Hematopoietic multipotent progenitor cell (in vitro differentiated cells): ENCODE measurements at regions not wholly inside any gene's neighbourhood (a gene's known extent, or its start where the extent isn't known, plus 50 kb on each side); places are given as distances from the start of the nearest gene placed in this dataset.
A peak's percentile ranks its signal among the peaks of the same experiment; 100 is the strongest.
"Not testable (repeated sequence)": the region's sequence is repeated elsewhere in the genome, so short reads cannot be mapped to it uniquely, and the experiment has no call there.

ENCODE experiments used
- DNase-seq, 3 donors: peaks; one replicate each; pipeline ENCODE4 v3.0.0-alpha.2; 2011 to 2015; ENCODE audit warnings: low read depth in 2 of 3, low spot score in 2 of 3

DNA sequence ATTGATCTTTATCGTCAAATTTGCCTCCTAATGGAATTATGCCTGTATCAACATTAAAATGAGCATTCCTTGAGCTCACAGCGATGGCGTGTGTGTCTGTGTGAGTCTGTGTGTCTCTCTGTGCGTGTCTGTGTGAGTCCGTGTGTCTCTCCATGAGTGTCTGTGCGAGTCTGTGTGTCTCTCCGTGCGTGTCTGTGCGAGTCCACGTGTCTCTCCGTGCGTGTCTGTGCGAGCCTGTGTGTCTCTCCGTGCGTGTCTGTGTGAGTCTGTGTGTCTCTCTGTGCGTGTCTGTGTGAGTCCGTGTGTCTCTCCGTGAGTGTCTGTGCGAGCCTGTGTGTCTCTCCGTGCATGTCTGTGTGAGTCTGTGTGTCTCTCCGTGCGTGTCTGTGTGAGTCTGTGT, 326.5 kb upstream of the B3GAT1 start:
- DNase-seq = no peak

DNA sequence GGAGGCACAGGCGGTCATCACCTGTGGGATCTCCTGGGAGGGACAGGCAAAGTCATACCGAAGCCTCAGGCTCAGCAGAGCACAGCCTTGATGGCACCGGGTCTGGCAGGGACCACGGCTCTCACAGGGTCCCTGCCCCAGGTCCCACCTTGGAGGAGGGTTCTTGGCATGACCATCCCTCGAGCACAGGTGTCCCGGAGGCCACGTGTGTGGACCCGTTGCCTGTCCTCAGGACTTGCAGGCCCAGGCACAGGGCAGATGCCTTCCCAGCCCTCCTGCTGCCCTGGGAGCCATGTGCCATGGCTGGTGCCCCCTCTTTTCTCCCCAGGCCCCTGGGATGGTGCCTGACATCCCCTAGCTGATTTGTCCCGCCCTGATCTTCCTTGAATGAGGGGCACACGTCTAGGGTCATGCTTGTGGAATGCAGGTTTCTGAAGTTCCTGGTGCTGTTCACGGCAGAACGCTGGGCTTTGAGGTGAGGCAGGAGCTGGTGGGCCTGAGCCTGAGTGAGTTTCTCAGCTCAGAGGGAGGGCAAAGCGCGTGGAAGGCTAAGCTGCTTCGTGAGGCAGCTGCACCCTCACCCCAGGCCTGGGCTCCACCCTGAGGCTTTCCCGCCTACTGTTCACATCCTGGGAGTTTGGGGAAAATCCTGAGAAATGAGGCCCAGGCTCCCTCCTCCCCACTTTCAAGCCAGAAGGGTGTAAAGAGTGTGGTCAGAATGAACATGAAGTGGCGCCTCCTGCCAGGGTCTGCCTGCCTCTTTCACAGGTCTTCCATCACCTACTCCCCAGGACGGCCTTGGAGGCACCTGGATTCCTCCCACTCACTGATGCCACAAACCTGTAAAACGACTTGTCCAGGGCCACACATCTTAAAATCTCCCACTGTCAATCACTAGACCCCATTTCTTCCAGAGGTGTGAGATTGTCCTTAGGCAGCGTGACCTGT, 325.8 kb upstream of the B3GAT1 start:
- no peak for DNase-seq

DNA sequence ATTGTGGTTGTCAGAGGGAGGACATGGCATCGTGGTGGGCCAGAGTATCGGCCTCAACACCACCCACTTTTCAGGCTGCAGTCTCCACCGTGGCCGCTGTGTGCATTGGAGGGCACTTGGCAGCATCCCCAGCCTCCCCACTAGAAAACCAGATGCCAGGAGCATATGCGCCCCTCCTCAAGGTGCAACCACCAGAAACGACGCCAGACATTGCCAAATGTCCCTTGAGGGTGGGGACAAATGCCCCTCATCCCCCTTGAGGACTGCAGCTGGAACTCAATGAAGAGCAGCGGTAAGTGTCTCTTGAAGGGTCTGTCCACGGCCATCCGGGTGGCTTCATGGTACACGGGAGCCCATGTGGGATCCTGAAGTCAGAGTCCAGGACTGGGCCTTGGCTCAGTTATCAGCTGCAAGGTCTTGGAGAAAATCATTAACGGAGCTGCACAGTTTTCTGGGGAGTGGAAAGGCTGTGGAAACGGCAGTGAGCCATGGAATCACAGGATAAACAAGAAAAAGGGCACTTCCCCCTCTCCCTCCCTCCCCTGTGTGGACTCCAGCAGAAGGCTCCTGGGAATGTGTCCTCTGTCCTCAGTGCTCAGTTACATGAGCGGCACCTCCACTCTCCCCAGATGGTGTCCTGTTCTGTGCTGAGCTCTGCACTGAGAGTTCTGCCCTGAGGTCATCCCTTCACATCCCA, 324.4 kb upstream of the B3GAT1 start:
- no peak for DNase-seq

DNA sequence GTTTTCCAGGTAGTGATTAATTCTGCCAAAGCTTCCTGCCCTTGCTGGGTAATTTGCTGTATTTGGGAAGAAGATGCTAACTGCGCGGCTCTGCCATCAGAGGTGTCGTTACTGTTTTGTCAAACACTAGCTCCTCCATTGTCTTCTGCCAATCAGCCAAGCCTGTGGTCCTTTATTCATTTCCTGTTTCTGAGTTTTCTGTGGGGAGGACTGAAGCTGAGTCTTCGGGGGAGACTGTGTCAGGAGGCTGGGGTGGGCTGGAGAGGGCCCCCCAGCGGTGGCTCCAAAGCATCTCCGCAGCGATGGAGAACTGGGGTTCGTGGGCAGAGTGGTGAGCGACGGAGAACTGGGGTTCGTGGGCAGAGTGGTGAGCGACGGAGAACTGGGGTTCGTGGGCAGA, 322.9 kb upstream of the B3GAT1 start:
- no peak for DNase-seq

DNA sequence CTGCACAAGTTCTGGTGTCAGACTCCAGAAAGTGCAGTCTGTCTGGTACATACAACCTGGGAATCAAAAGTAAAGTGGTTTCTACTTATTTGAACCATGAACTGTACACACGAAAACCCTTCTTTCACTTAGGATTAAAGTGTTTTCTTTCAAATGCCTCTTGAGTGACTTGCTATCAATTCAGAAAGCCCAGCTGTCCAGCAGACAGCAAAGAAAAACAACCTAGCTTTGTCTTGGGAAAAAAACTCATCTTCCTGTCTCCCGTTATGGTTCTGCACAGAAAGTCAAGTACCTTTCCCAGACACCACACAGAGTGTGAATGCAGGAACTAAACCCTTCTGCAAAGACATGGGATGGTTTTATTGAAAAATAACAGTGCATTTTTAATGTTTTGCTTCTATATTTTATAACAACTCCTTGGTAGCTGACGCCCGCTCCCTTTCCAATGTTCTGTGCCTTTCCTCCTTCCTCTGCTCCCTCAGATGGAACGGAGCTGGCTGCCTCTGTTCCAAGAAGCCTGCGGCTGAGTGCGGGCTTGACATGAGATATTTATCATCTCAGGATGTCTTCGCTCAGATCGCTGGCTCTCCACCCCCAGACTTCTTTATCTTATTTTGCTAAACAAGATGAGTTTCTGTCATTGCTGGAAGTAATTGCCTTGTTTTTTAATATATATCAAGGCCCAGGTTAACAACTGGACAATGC, 322.3 kb upstream of the B3GAT1 start:
- DNase-seq = no peak

DNA sequence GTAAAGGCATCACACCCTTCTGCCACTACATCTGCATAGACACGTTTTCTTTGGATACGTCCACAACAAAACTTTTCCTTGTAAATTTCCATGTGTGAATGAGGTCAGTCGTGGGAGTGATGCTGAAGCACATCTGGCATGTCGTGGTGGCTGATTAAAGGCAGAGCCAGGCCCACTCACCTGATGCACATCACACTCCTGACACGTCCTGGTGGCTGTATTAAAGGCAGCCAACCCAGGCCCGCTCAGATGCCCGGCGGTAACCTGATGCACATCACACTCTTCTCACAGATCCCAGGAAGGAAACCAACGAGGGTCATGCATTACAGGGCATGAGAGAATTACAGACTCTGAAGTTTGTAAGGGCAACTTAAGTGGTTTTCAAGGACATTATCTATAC, 321.6 kb upstream of the B3GAT1 start:
- no peak for DNase-seq

DNA sequence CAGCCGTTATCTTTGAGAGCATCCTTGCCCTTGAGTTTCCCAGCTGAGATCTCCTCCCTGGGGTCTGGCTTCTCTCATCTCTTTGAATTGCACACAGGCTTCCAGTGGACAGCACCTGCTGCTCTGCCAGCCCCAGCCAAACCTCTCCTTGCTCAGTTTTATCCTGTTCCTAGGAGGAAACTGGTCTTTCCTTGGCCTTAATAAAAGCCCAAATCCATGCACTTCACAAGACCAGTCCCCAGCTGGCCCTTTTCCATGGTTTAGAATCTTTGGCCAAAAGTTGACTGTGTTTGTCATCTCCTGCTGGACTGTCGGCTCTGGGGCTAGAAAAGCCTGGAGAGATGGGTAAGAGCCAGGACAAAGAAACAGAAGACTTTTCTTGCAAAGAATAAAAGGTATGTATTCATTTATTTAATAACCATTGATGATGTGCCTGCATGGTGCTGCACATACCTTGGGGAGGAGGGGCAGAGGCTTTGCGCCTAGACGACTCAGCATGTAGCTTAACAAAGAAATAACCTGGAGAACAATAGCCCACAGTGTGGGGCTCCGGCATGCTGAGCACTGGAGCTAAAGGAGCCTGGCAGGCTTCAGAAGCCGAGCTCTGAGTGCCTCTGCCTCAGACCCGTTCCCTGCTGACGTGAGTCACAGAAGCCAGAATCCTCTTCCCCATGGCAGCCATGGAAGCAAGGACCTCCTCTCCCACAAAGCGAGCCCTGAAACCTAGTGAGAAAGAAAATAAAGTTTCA, 319.3 kb upstream of the B3GAT1 start:
- DNase-seq = no peak

DNA sequence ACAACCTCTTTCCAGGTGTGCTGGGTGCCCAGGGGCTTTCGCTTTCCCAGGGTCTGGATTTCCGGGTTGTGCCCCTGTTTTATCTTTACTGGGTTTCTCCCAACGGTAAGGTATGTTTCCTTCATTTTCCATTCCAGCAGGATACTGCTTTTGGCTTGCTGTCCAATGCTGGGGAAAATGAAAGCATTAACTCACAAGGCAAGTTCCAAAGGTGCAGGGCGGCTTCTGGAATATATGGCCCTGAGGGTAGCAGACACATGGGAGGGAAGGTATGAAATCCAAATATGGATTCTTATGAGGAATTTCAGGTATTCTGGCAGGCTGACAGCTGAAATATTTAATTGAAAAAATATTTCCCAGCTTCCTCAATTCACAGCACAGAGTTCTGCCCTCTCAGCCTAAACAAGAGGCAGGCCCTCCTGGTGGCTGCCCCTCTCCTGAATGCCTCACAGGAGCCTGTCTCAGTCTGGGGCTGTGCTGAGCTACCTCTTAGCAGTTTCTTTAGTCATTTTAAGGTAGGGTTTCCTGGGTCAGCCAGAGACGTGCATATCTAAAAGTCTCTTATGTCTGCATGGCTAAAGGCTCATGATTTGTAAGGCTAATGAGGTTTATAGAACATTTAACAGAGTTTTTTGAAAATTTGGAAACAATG, 318.6 kb upstream of the B3GAT1 start:
- no peak for DNase-seq

DNA sequence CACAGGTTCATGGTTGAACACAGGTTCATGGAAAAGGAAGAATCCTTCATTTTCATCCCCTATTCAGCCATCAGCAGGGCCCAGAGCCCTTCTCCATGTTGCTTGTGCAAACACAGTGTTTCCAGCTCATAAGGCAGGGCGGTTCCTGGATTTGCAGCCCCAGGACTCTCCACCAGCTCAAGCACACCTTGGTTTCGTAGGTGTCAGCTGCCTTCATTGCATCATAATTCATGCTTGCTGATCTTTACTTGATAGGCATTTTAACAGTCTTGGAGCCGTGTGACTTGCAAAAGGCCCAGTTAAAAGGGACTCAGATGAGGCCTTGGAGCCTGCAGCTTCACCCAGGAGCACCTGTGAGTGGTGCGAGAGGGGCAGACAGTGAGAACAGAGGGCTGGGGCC, 318.1 kb upstream of the B3GAT1 start:
- DNase-seq = no peak

DNA sequence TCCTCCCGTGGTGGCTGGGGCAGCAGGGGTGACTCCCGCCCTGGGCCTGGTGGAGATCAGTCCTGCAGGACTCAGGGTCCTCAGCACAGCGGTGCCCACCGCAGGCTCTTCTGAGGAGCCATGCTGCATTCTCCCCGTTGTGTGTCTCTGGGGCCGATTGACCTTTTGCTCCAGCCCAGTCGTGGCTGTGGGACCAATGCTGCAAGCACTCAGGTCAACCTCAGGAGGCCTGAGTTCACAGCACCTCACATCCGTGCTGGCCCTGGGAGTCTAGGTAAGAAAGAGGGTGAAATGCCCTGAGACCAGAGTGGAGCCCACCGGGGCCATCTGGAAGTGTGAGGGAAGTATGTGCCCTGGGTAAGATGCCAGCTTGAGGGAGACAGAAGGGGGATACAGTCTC, 316.1 kb upstream of the B3GAT1 start:
- DNase-seq = no peak

DNA sequence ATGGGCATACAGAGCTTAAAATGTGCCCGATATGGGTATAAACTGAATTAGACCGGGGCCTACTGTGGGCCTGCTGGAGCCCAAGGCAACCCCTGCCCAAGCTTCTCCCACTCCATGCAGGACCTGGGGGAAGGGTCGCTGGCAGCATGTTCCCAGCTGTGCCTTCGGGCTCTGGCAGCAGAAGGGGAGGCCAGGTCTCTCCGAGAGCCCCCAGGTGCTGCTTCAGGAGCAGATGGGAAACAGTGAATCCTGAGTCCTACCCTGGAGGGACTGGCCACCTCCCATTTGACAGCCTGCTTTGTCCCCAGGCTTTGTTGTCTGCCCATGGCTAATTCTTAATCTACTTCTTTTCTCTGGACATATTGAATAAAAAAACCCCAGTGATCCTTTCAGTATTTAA, 315.6 kb upstream of the B3GAT1 start:
- DNase-seq = no peak

DNA sequence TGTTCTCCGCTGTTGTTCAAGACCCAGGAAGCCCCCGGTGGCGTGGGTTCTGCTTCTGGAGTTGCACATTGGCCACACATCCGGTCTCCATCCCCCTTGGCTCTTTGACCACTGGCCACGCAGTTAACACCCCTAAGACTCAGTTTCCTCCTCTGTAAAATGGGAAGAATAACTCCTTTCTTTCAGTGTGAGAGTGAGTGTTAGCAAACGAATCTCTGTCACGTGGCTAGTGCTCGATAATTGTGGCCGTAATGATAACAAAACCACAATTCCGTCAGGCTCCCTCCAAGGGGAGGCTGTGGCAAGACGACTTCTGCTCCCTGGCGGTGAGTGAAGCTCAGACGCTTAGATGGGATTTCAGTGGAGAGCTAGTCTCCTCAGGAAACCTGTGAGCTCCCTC, 315.2 kb upstream of the B3GAT1 start:
- DNase-seq = peak in 2 of 3 donors; percentile 39 to 58

DNA sequence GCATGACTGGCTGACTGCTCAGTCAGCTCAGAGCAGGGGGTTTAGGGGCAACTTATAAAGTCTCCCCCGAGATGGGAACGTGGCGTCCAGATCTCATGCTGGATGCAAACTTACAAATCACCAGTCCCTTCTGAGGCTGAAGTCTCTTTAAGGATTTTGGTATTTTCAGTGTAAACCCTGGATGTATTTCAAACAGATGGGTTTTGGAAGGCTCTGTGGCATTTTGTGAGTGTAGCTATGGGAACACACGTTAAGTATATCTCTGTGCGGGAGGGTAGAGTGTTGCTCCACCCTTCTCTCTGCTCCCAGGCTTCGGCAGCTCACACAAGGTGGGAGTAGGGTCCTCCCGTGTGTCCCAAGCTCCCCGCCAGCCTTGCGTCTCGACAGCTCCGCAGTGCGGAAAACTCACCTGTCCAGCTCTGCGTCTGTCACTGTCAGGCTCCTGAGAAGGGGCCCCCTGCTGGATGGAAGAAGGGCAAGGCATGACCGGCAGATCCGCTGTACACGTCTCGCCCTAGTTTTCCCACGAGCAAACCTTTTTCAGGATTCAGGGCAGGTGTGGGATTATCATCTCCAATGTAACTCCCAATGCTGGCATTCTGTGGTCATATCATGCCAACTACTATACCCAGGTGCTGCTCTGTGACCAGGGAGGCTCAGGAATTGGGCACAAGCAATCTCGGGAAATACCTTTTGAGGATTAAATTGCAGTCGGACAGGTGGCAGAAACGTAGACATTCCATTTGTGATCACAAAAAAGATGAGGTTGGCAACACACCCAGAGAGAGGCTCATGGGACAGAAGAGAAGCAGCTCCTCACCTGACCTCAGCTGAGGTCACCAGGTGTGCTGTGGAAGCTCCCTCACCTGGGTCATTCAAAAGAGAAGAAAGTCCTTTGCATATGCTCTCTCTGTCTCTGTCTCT, 313.9 kb upstream of the B3GAT1 start:
- no peak for DNase-seq

DNA sequence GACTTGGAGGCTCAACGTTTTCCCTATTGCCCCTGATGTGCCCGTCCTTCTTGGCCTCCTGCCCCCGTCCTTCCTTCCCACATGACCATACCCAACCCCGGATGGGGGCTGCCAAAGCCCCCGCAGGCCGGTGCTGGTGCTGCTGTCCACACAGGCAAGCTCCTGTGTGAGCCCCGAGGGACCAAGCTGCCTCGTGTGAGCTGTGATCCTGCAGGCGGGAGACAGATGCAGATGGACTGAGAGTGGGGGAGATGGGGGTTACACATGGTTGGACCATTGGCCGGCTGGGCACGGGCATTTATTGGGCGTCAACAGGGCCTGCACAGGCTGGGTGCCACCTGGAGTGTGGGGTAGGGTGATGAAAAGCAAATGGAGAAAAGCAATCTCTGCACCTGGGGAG, 313.2 kb upstream of the B3GAT1 start:
- DNase-seq = no peak

DNA sequence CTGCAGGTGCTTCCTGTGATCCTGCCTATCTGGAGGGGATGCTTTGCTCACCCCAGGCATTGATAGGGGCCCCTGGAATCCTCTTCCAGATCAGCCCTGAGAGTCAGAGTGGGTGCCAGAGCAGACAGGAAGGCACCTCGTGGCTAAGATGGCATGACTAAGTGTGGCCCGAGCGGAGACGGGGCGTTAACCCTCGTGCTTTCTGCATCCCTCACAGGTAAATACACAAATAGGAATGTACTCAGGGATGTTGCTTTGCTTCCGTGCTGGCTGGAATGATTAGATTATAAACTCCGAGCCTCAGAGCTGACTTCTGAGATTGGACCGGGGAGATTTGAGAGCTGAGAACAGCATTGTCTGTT, 312.7 kb upstream of the B3GAT1 start:
- peak in 2 of 3 donors; percentile 13 to 27 for DNase-seq

DNA sequence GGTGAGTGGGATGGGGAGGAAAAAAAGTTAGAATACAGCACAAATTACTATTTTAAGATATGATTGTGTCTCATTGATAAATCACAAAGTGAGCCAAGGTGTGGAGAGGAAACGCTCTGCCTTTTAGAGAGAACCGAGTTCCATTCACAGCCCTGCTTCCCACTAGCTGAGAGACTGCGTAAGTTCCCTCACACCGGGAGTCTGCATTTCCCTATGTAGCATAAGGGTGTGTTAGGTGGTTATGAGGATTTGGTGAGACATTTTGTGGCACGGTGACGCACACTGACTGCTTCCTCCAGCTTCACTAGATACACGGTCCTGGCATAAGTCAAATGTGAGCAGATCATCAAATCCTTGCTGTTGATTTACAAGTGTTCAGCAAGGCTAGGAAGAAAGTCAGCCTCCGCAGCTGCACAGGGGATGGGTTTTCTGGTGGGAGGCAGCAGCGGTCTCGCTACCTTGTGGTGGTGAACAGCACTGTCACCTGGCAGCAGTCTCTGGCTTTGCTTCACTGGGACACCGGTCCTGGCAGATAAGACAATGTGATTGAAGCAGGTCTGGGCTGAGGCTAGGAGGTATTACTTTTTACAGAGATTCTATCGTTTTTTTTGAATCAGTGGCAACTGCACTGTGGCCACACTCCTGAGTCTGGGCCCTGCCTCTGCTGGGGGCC, 312.2 kb upstream of the B3GAT1 start:
- no peak for DNase-seq

DNA sequence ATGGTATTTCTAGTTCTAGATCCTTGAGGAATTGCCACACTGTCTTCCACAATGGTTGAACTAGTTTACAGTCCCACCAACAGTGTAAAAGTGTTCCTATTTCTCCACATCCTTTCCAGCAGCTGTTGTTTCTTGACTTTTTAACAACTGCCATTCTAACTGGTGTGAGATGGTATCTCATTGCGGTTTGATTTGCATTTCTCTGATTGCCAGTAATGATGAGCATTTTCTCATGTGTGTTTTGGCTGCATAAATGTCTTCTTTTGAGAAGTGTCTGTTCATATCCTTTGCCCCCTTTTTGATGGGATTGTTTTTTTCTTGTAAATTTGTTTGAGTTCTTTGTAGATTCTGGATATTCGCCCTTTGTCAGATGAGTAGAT, 308.6 kb upstream of the B3GAT1 start:
- not testable (repeated sequence) for DNase-seq

DNA sequence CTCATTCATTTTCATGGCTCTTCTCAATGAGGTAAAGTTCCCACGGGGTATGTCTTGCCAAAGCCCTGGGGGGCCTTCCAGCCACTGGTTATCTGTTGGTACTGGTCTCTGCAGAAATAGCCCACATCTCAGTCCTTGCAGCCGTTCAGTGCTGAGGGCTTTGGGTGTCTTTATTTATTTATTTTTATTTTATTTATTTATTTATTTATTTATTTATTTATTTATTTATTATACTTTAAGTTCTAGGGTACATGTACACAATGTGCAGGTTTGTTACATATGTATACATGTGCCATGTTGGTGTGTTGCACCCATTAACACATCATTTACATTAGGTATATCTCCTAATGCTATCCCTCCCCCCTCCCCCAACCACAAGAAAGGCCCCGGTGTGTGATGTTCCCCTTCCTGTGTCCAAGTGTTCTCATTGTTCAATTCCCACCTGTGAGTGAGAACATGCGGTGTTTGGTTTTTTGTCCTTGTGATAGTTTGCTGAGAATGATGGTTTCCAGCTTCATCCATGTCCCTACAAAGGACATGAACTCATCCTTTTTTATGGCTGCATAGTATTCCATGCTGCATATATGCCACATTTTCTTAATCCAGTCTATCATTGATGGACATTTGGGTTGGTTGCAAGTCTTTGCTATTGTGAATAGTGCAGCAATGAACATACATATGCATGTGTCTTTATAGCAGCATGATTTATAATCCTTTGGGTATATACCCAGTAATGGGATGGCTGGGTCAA, 308.1 kb upstream of the B3GAT1 start:
- DNase-seq = not testable (repeated sequence)
